Ishikawa (cell line): ENCODE measurements at regions not wholly inside any gene's neighbourhood (a gene's known extent, or its start where the extent isn't known, plus 50 kb on each side); places are given as distances from the start of the nearest gene placed in this dataset.

Experiments
- CEBPB ChIP-seq: IDR thresholded peaks from 2 replicates; pipeline ENCODE4 v1.6.1; 2012
- CREB1 ChIP-seq: IDR thresholded peaks from 2 replicates; pipeline ENCODE4 v1.6.1; 2012; ENCODE audit warnings: low read depth
- EGR1 ChIP-seq: IDR thresholded peaks from 2 replicates; pipeline ENCODE4 v1.6.1; 2012
- EP300 ChIP-seq: IDR thresholded peaks from 2 replicates; pipeline ENCODE4 v1.6.1; 2012; ENCODE audit warnings: borderline replicate concordance
- FOXM1 ChIP-seq: IDR thresholded peaks from 2 replicates; pipeline ENCODE4 v1.6.1; 2012; ENCODE audit warnings: low read depth, borderline replicate concordance
- MAX ChIP-seq: IDR thresholded peaks from 2 replicates; pipeline ENCODE4 v1.6.1; 2012
- NFIC ChIP-seq: IDR thresholded peaks from 2 replicates; pipeline ENCODE4 v1.6.1; 2012
- RAD21 ChIP-seq: IDR thresholded peaks from 2 replicates; pipeline ENCODE4 v1.6.1; 2012; ENCODE audit warnings: low read depth
- REST ChIP-seq: IDR thresholded peaks from 2 replicates; pipeline ENCODE4 v1.6.1; 2012; ENCODE audit warnings: low read depth, mild to moderate bottlenecking
- TAF1 ChIP-seq: IDR thresholded peaks from 2 replicates; pipeline ENCODE4 v1.6.1; 2012; ENCODE audit warnings: low read depth, mild to moderate bottlenecking
- TCF12 ChIP-seq: IDR thresholded peaks from 2 replicates; pipeline ENCODE4 v1.6.1; 2012; ENCODE audit warnings: low read depth
- TEAD4 ChIP-seq: IDR thresholded peaks from 2 replicates; pipeline ENCODE4 v1.6.1; 2012
- USF1 ChIP-seq: IDR thresholded peaks from 2 replicates; pipeline ENCODE4 v1.6.1; 2012
- YY1 ChIP-seq: IDR thresholded peaks from 2 replicates; pipeline ENCODE4 v1.6.1; 2012; ENCODE audit warnings: low read depth
- ZBTB7A ChIP-seq: IDR thresholded peaks from 2 replicates; pipeline ENCODE4 v1.6.1; 2012; ENCODE audit warnings: low read depth

GRCh38 chr6:139823808-139824126 is 449.3 kb upstream of the CITED2 start:
- TF ChIP-seq EGR1 (no peak), NFIC (no peak), RAD21 (no peak), CEBPB (no peak), CREB1 (no peak), MAX (no peak), ZBTB7A (no peak), USF1 (no peak), YY1 (no peak), TEAD4 (no peak), TCF12 (no peak), REST (no peak), FOXM1 (no peak), EP300 (no peak), TAF1 (no peak)

GRCh38 chr6:139823099-139823807 is 448.8 kb upstream of the CITED2 start:
- TF ChIP-seq REST (no peak), EP300 (no peak), NFIC (no peak), YY1 (no peak), CEBPB (no peak), TAF1 (no peak), CREB1 (no peak), EGR1 (no peak), TCF12 (no peak), TEAD4 (no peak), FOXM1 (no peak), MAX (no peak)

GRCh38 chr6:139821676-139822223 is 447.3 kb upstream of the CITED2 start:
- TF ChIP-seq RAD21 (no peak), USF1 (no peak), EP300 (no peak)

GRCh38 chr6:139820210-139820609 is 445.8 kb upstream of the CITED2 start:
- no peak for TF ChIP-seq EP300
- TF ChIP-seq USF1, result no peak
- no peak for TF ChIP-seq TAF1

- TF ChIP-seq EGR1, result no peak
- TF ChIP-seq NFIC, result no peak
- no peak for TF ChIP-seq TEAD4
- TF ChIP-seq USF1, result no peak
- TF ChIP-seq ZBTB7A, result no peak
- TF ChIP-seq YY1, result no peak
- no peak for TF ChIP-seq TCF12
- TF ChIP-seq CREB1, result no peak
- TF ChIP-seq CEBPB, result no peak
- no peak for TF ChIP-seq FOXM1
- no peak for TF ChIP-seq MAX
Measured at GRCh38 chr6:139819776-139820175, 445.3 kb upstream of the CITED2 start.
